ENCODE measurements at regions not wholly inside any gene's neighbourhood (a gene's known extent, or its start where the extent isn't known, plus 50 kb on each side); places are given as distances from the start of the nearest gene placed in this dataset.

DNA sequence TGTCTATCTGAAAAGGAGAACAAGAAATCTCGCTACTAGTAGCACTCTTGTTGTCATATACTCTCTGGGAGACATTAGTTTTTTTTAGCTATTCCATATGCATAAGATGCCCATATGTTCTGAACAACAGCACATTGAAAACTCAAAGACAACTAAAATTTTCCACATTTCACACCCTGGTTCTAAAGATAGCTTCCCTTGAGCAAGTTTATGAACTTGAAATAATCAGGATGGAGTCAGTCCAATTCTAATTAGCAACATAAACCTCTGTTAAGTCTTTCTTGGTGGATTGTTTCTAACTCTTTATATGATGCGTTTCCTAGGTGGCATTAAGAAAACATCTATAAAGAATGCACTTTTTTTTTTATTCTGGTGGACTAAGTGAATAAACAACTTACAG is 1095.3 kb downstream of the GRM8 start:
- no peak for TF ChIP-seq EZH2 (IDR thresholded peaks at IDR 0.05; ENCODE audit: low read length, missing control alignments)
- TF ChIP-seq, protein P1, sequence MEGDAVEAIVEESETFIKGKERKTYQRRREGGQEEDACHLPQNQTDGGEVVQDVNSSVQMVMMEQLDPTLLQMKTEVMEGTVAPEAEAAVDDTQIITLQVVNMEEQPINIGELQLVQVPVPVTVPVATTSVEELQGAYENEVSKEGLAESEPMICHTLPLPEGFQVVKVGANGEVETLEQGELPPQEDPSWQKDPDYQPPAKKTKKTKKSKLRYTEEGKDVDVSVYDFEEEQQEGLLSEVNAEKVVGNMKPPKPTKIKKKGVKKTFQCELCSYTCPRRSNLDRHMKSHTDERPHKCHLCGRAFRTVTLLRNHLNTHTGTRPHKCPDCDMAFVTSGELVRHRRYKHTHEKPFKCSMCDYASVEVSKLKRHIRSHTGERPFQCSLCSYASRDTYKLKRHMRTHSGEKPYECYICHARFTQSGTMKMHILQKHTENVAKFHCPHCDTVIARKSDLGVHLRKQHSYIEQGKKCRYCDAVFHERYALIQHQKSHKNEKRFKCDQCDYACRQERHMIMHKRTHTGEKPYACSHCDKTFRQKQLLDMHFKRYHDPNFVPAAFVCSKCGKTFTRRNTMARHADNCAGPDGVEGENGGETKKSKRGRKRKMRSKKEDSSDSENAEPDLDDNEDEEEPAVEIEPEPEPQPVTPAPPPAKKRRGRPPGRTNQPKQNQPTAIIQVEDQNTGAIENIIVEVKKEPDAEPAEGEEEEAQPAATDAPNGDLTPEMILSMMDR (conservative IDR thresholded peaks at IDR 0.05 in 1 of 2, IDR thresholded peaks at IDR 0.05 in 1 of 2; ENCODE audit: low read depth in 1 of 2, low read length in 2 of 2): no peak

All from fibroblast of lung (primary cell).